NB4 (cell line): ENCODE measurements at regions not wholly inside any gene's neighbourhood (a gene's known extent, or its start where the extent isn't known, plus 50 kb on each side); places are given as distances from the start of the nearest gene placed in this dataset.

Experiments
- CTCF ChIP-seq: IDR thresholded peaks from one replicate; pipeline ENCODE4 v1.5.1; 2012; ENCODE audit warnings: low read depth, low read length
- MYC ChIP-seq: IDR thresholded peaks from 2 replicates; pipeline ENCODE4 v1.6.1; 2011; ENCODE audit warnings: low read depth, low read length

GRCh38 chr2:67581751-67582150 lies 184.6 kb downstream of the ETAA1 start:
- TF ChIP-seq MYC (no peak), CTCF (peak; percentile 51)
